Keratinocyte (primary cell): ENCODE measurements at regions not wholly inside any gene's neighbourhood (a gene's known extent, or its start where the extent isn't known, plus 50 kb on each side); places are given as distances from the start of the nearest gene placed in this dataset.

ENCODE experiments used
- DNase-seq: peaks from one replicate; pipeline ENCODE4 v3.0.0-alpha.2; 2011; ENCODE audit warnings: low read depth, missing footprints, low spot score
- FAIRE-seq: peaks from 2 replicates; lab custom pipeline; 2011; peaks lifted over from hg19 to GRCh38; lab: Jason Lieb, UNC
- H2AFZ ChIP-seq: 2 replicates; pipeline ENCODE4 v1.6.0; 2012; ENCODE audit warnings: low read length, control low read depth, inconsistent platforms; ENCODE audit not compliant: control insufficient read depth
- H3K27ac ChIP-seq: 2 replicates; pipeline ENCODE4 v1.5.1; 2011; ENCODE audit warnings: low read length; ENCODE audit not compliant: control insufficient read depth, insufficient read depth
- H3K27me3 ChIP-seq: 3 replicates; pipeline ENCODE4 v1.6.0; 2011; ENCODE audit warnings: low read length; ENCODE audit not compliant: control insufficient read depth, insufficient read depth; ENCODE audit errors: extremely low read depth
- H3K36me3 ChIP-seq, 2 experiments: 2 replicates in 1 of 2; 3 replicates in 1 of 2; pipeline ENCODE4 v1.5.1; 2011; ENCODE audit warnings: low read length in 2 of 2, mild to moderate bottlenecking in 1 of 2; ENCODE audit not compliant: control insufficient read depth in 2 of 2, insufficient read depth in 2 of 2; ENCODE audit errors: extremely low read depth in 1 of 2
- H3K4me1 ChIP-seq: 3 replicates; pipeline ENCODE4 v1.5.1; 2011; ENCODE audit warnings: low read length; ENCODE audit not compliant: control insufficient read depth, insufficient read depth; ENCODE audit errors: extremely low read depth
- H3K4me2 ChIP-seq: 3 replicates; pipeline ENCODE4 v1.6.0; 2011; ENCODE audit warnings: low read depth, low read length; ENCODE audit not compliant: control insufficient read depth, insufficient read depth; ENCODE audit errors: extremely low read depth
- H3K4me3 ChIP-seq, 3 experiments: fragments of 200-600 bp in 1 of 3; sonication (generic) in 1 of 3; 2 replicates in 2 of 3; 3 replicates in 1 of 3; pipeline ENCODE4 v1.5.1; 2011 to 2016; ENCODE audit warnings: low read length in 3 of 3, mild to moderate bottlenecking in 3 of 3, control low read depth in 2 of 3, inconsistent platforms in 1 of 3, low read depth in 1 of 3, mixed read lengths in 1 of 3, mixed run types in 1 of 3, moderate library complexity in 1 of 3; ENCODE audit not compliant: control insufficient read depth in 2 of 3, insufficient read depth in 2 of 3; ENCODE audit errors: extremely low read depth in 1 of 3
- H3K79me2 ChIP-seq: 2 replicates; pipeline ENCODE4 v1.6.0; 2012; ENCODE audit warnings: low read length; ENCODE audit not compliant: control insufficient read depth, insufficient read depth
- H3K9ac ChIP-seq: 3 replicates; pipeline ENCODE4 v1.6.0; 2011; ENCODE audit warnings: low read length; ENCODE audit not compliant: control insufficient read depth, insufficient read depth; ENCODE audit errors: extremely low read depth
- H3K9me1 ChIP-seq: 3 replicates; pipeline ENCODE4 v1.6.0; 2011; ENCODE audit warnings: low read length; ENCODE audit not compliant: control insufficient read depth, insufficient read depth; ENCODE audit errors: extremely low read depth
- H3K9me3 ChIP-seq: 2 replicates; pipeline ENCODE4 v1.5.1; 2012; ENCODE audit warnings: low read depth, low read length; ENCODE audit not compliant: control insufficient read depth
- H4K20me1 ChIP-seq: 3 replicates; pipeline ENCODE4 v1.6.0; 2011; ENCODE audit warnings: low read length; ENCODE audit not compliant: control insufficient read depth, insufficient read depth; ENCODE audit errors: extremely low read depth
- CTCF ChIP-seq, 3 experiments: IDR thresholded peaks in 1 of 3; conservative IDR thresholded peaks in 1 of 3; optimal IDR thresholded peaks in 1 of 3; 2 replicates in 2 of 3; 3 replicates in 1 of 3; pipeline versions ENCODE3 to v1.5.1; 2011; ENCODE audit warnings: low read length in 3 of 3, mild to moderate bottlenecking in 3 of 3, moderate library complexity in 2 of 3, control low read depth in 1 of 3, inconsistent platforms in 1 of 3; ENCODE audit not compliant: insufficient read depth in 2 of 3; ENCODE audit errors: extremely low read depth in 1 of 3
- EZH2 ChIP-seq: IDR thresholded peaks from one replicate; pipeline ENCODE4 v1.6.1; 2012; ENCODE audit warnings: inconsistent platforms, mild to moderate bottlenecking, low read length, moderate library complexity
- dilution Hi-C: fragments of 300-500 bp; cut with MboI; formaldehyde crosslinking; loops from one replicate; pipeline ENCODE4 v1.7.0; 2020; ENCODE audit warnings: low sequenced_read_pairs; ENCODE audit not compliant: extremely low pct_ligation_motif_present

GRCh38 chr13:85266771-85267170 lies 532.4 kb downstream of the SLITRK6 start:
- Histone ChIP-seq H3K4me3 (no peak overlapping the region), H4K20me1 (no peaks in the 10 kb centered on the region), H3K27ac (no peak overlapping the region), H3K79me2 (no peaks in the 10 kb centered on the region), H3K4me1 (peaks cover 21% of the 10 kb centered on the region), H2AFZ (peak overlapping the region; percentile 90), H3K9me3 (no peaks in the 10 kb centered on the region), H3K9me1 (no peaks in the 10 kb centered on the region), H3K27me3 (no peaks in the 10 kb centered on the region), H3K36me3 (no peaks in the 10 kb centered on the region), H3K9ac (no peak overlapping the region), H3K4me2 (no peak overlapping the region)
- dilution Hi-C loops, result no loop called here
- FAIRE-seq (no peak), DNase-seq (no peak)
- no peak for TF ChIP-seq EZH2
- TF ChIP-seq CTCF (optimal IDR thresholded peaks at IDR 0.05 in 1 of 3, IDR thresholded peaks at IDR 0.05 in 1 of 3, conservative IDR thresholded peaks at IDR 0.05 in 1 of 3; ENCODE audit: extremely low read depth in 1 of 3, insufficient read depth in 2 of 3, low read length in 3 of 3), result no peak

- H3K27me3 ChIP-seq, result no peaks in the 10 kb centered on the region
- no peaks in the 10 kb centered on the region for H3K9me3 ChIP-seq
- peak; percentile 85 for FAIRE-seq
- no peak for TF ChIP-seq EZH2
- TF ChIP-seq CTCF (optimal IDR thresholded peaks at IDR 0.05 in 1 of 3, IDR thresholded peaks at IDR 0.05 in 1 of 3, conservative IDR thresholded peaks at IDR 0.05 in 1 of 3; ENCODE audit: extremely low read depth in 1 of 3, insufficient read depth in 2 of 3, low read length in 3 of 3), result no peak
- H3K36me3 ChIP-seq, result no peaks in the 10 kb centered on the region
- peak overlapping the region; percentile 90 for H2AFZ ChIP-seq
- H3K4me1 ChIP-seq, result peaks cover 21% of the 10 kb centered on the region
- H3K9ac ChIP-seq, result peak overlapping the region; percentile 54
- no peak overlapping the region for H3K4me3 ChIP-seq
- DNase-seq, result no peak
- no peaks in the 10 kb centered on the region for H3K79me2 ChIP-seq
- no peaks in the 10 kb centered on the region for H4K20me1 ChIP-seq
- H3K9me1 ChIP-seq, result no peaks in the 10 kb centered on the region
- dilution Hi-C loops, result no loop called here
- peak overlapping the region; percentile 23 for H3K27ac ChIP-seq
- peak overlapping the region; percentile 69 for H3K4me2 ChIP-seq
Measured at GRCh38 chr13:85266331-85266730, 532.9 kb downstream of the SLITRK6 start.
